Stimulated activated CD8-positive, alpha-beta memory T cell treated with anti-CD3 and anti-CD28 coated beads, Interleukin-4, amount 100 ng/mL, for 48 hours (primary cell): ENCODE measurements at regions not wholly inside any gene's neighbourhood (a gene's known extent, or its start where the extent isn't known, plus 50 kb on each side); places are given as distances from the start of the nearest gene placed in this dataset.

Source experiments
- DNase-seq: peaks from one replicate; pipeline ENCODE4 v3.0.0-alpha.2; 2020

- DNase-seq = no peak
These were observed 65.8 kb downstream of the SALL1 start for GRCh38 chr16:51085271-51085670.

GRCh38 chr16:51084074-51084928 is 66.8 kb downstream of the SALL1 start:
- no peak for DNase-seq

GRCh38 chr16:51072591-51072990 is 78.5 kb downstream of the SALL1 start:
- DNase-seq = no peak

GRCh38 chr16:51071326-51071725 is 79.7 kb downstream of the SALL1 start:
- no peak for DNase-seq

DNA sequence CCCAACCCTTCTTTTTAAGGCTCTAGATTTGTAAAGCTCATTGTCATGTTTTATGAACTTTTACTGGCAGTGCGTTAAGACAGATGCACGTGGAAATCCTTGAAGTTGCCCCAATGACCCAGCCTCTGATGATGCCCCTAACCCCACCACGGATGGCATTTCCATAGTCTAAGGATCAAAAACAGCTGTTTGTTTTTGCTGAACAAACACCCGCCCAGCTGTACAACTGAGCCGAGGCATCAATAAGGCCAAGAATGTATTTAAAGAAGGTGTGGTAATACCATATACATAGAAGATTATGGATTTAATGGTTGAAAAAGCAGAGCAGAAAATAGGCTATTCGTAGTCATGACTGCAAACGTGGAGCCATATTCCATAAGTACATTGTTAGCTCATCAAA is 83.7 kb downstream of the SALL1 start:
- no peak for DNase-seq

DNA sequence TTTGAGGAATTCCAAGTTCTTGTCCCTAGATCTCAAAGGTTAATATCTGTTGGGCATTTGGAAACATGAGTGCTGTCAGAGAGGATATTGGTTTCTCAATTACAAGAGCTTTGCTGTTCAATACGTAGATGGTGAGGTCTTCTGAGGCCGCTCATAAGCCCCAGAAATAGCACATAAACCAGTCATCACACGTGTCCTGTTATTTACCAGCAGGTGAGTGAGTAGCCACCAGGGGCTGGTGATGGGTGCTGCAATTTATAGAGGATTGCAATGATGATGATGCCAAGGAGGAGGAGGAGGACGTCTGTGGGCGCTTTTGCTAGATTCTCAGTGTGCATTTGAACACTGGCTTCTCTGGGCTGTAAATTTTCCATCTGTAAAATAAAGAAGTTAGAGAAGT is 89.0 kb downstream of the SALL1 start:
- DNase-seq = no peak

GRCh38 chr16:51061328-51061727 is 89.7 kb downstream of the SALL1 start:
- no peak for DNase-seq

- no peak for DNase-seq
These were observed 93.1 kb downstream of the SALL1 start for GRCh38 chr16:51057969-51058337.

DNA sequence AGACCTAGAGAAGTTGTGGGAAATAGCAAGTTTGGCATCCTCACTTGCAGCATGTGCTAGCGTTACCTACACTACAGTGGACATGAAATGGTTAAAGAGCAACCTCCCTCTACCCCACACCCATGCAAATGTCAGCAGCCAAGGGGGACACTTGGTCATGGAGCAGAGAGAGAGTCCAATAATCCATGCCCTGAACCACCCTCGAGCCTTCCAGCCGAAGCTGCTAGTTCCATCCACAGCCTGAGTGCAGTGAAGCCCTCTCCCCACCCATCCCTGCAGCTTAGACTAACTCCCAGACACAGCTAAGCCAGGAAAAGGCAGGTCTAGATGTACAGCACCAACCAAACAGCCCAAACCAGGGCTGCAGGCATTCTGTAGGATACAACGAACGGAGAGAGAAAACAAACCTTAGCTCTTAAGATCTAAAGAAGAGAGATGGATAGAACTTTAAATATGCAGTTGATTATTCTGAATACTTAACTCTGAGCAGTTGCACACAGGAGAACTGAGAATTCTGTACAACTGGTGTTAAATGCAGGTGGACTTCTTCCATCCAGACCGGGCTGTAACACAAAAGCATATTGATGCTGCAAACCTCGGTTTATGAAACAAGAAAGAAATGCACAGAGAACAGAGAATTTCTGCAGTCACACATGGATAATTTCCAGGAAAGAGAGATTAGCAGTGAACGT is 93.8 kb downstream of the SALL1 start:
- no peak for DNase-seq

GRCh38 chr16:51056331-51056730 is 94.7 kb downstream of the SALL1 start:
- no peak for DNase-seq

DNA sequence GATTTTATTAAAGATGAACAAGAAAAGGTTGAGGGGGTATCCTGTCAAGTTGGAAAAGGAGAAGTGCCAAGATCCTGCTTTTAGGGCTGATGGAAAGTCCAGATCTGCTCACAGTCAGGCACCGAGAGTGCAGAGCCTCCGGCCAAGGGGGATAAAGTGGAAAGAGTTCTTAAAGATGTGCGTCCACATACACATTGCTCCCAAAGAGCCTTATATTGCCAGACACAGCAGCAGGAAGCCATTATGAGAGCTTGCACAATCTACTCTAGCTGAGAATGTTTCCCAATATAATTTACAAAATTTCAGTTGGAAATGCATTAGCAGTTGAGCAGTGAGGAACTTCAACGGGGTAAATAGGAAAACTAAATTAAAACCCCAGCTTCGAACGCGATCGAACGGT is 95.6 kb downstream of the SALL1 start:
- DNase-seq = no peak

GRCh38 chr16:51053775-51054174 is 97.3 kb downstream of the SALL1 start:
- no peak for DNase-seq

DNA sequence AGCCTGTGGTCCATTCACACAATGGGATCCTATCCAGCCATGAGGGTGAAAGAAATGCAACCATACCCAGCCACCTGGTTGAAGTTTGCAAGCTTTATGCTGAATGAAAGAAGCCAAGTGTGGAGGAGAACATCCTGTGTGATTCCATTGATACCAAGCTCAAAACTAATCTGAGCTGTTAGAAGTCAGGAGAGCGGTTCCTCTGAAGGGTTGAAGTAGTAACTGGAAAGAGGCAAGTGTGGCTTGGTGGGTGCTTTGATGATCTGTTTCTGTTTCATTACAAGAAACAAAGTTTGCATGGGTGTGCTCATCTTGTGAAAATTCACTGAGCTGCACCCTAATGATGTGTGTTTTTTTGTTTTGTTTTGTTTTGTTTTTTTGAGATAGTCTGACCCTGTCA is 99.4 kb downstream of the SALL1 start:
- no peak for DNase-seq

GRCh38 chr16:51050377-51050706 is 100.7 kb downstream of the SALL1 start:
- no peak for DNase-seq

DNA sequence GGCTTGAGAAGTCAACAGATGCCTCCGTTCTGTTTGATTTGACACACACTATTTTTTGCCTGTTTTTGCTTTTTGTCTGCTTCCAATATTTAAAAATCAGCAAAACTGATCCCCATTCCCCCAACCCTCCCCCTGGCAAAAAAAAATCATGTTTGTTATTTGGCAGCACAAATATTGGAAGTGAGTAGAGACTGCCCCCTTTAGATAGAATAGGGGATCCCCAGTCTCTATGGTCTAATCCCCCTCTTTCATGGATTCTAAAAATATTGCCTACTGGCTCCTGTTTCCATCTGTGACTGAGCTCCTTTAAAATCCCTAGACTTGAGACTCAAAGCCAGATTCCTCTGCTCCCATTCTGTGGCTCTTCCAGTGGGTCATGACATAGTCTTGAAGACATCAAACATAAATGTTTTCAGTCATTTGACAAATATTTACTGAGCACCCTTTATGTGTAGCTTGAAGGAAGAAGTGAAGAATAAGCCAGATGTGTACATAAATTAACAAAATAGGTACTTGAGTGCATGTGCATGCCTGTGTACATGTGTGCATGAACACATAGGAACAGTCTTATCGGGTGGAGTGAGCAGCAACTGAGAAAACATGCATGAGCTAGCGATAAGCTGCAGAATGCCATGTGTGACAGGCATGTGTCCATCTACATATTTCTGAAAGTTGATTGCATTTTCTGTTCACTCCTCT is 101.2 kb downstream of the SALL1 start:
- DNase-seq = no peak

GRCh38 chr16:51049276-51049675 is 101.8 kb downstream of the SALL1 start:
- no peak for DNase-seq

GRCh38 chr16:51048544-51048943 is 102.5 kb downstream of the SALL1 start:
- DNase-seq = no peak

GRCh38 chr16:51045794-51046193 is 105.3 kb downstream of the SALL1 start:
- DNase-seq = no peak

GRCh38 chr16:51045186-51045585 is 105.9 kb downstream of the SALL1 start:
- no peak for DNase-seq

- DNase-seq = no peak
These were observed 109.5 kb downstream of the SALL1 start for GRCh38 chr16:51041546-51041945.

GRCh38 chr16:51040637-51041036 is 110.4 kb downstream of the SALL1 start:
- DNase-seq = no peak

GRCh38 chr16:51039638-51040331 is 111.3 kb downstream of the SALL1 start:
- no peak for DNase-seq

DNA sequence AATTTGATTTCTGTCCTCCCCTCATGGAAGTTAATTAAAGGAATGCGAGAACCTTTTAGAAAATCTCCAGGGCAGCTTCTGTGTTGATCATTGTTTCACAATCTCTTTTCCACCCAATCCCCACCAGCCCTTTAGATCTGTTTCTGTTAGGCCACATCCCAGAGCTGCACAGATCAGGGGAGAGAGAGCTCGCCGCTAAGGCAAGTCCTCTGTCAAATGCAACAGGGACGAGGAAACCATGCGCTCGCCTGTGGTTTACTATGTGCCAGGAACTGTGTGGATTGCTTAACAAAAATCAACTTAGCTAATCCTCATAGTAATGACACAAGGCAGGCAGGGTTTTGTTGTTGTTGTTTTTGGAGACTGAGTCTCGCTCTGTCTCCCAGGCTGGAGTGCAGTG is 115.4 kb downstream of the SALL1 start:
- no peak for DNase-seq

DNA sequence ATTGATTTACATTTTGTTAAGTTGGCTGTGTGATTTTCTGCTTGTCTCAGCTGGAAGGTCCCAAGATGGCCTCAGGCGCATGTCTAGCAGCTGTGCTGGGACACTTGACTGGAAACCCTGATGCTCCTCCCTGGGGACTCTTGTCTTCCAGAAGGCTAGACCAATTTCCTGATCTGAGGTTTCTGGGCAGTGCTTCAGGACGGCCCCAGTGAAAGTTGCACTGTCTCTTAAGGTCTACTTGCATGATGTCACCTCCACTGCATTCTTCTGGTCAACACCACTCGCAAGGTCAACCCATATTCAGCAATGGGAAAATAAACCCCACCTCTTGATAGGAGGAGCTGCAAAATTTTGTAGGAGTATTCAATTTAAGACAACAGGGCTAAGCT is 116.0 kb downstream of the SALL1 start:
- DNase-seq = no peak
